ENCODE measurements at regions not wholly inside any gene's neighbourhood (a gene's known extent, or its start where the extent isn't known, plus 50 kb on each side); places are given as distances from the start of the nearest gene placed in this dataset.
"Not testable (repeated sequence)": the region's sequence is repeated elsewhere in the genome, so short reads cannot be mapped to it uniquely, and the experiment has no call there.

GRCh38 chr2:129922571-129923264 is 56.7 kb upstream of the RAB6C start:
- DNase-seq (ENCODE audit: low spot score) = no peak

- peak; percentile 47 for DNase-seq (ENCODE audit: low spot score)
These were observed 56.0 kb upstream of the RAB6C start for GRCh38 chr2:129923265-129924091.

GRCh38 chr2:129924115-129924514 is 55.4 kb upstream of the RAB6C start:
- DNase-seq (ENCODE audit: low spot score) = not testable (repeated sequence)

GRCh38 chr2:129925381-129925780 is 54.1 kb upstream of the RAB6C start:
- no peak for DNase-seq (ENCODE audit: low spot score)

- DNase-seq (ENCODE audit: low spot score) = no peak
These were observed 51.8 kb upstream of the RAB6C start for GRCh38 chr2:129927696-129928095.

- no peak for DNase-seq (ENCODE audit: low spot score)
These were observed 49.9 kb upstream of the RAB6C start for GRCh38 chr2:129929321-129930290.

Small RNA genes lying in the stretch of these regions (small RNA-seq; reads per million reads assigned to genes)
- gene RNA5SP103 = 0.24 to 0.31 reads per million in 2 experiments
